ENCODE measurements at regions not wholly inside any gene's neighbourhood (a gene's known extent, or its start where the extent isn't known, plus 50 kb on each side); places are given as distances from the start of the nearest gene placed in this dataset.
"Not testable (repeated sequence)": the region's sequence is repeated elsewhere in the genome, so short reads cannot be mapped to it uniquely, and the experiment has no call there.

DNA sequence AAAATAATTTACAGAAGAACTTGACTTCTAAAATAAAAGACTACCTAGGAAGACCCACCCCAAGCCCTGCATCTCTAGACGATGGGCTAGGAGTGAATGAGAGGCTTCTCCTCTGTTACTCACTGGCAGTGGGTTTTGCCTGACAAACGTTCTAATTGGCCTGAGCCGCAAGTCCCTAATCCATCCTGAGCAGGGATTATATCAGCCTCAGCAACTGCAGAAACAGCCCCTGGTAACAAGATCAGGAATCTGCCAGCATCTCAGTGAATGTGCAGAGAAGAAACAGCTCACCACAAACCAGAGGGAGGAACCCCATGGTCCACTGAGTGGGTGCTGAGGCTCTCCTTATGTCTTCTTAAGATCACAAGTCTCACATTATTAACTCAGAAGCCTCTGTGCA is 240.6 kb downstream of the BRINP2 start:
- H3K9me3 Mint-ChIP-seq (ENCODE audit: unreplicated experiment) = peaks cover 13% of the 10 kb centered on the region
- no peak overlapping the region for H3K27ac Mint-ChIP-seq (ENCODE audit: unreplicated experiment)
- no peaks in the 10 kb centered on the region for H3K36me3 Mint-ChIP-seq (ENCODE audit: unreplicated experiment)
- DNase-seq (ENCODE audit: extremely low spot score, unreplicated experiment) = no peak
- H3K4me1 Mint-ChIP-seq (ENCODE audit: unreplicated experiment) = no peaks in the 10 kb centered on the region
- H3K27me3 Mint-ChIP-seq (ENCODE audit: unreplicated experiment) = no peaks in the 10 kb centered on the region
- no peak overlapping the region for H3K4me3 Mint-ChIP-seq (ENCODE audit: unreplicated experiment)
- no peak for TF ChIP-seq CTCF (IDR thresholded peaks at IDR 0.05)

- H3K9me3 Mint-ChIP-seq (ENCODE audit: unreplicated experiment) = peaks cover 13% of the 10 kb centered on the region
- no peak for TF ChIP-seq CTCF (IDR thresholded peaks at IDR 0.05)
- DNase-seq (ENCODE audit: extremely low spot score, unreplicated experiment) = no peak
- H3K4me1 Mint-ChIP-seq (ENCODE audit: unreplicated experiment) = no peaks in the 10 kb centered on the region
- H3K36me3 Mint-ChIP-seq (ENCODE audit: unreplicated experiment) = no peaks in the 10 kb centered on the region
- H3K27me3 Mint-ChIP-seq (ENCODE audit: unreplicated experiment) = no peaks in the 10 kb centered on the region
- H3K27ac Mint-ChIP-seq (ENCODE audit: unreplicated experiment) = no peak overlapping the region
- no peak overlapping the region for H3K4me3 Mint-ChIP-seq (ENCODE audit: unreplicated experiment)
Observed at GRCh38 chr1:177410179-177410766, 239.5 kb downstream of the BRINP2 start.

DNA sequence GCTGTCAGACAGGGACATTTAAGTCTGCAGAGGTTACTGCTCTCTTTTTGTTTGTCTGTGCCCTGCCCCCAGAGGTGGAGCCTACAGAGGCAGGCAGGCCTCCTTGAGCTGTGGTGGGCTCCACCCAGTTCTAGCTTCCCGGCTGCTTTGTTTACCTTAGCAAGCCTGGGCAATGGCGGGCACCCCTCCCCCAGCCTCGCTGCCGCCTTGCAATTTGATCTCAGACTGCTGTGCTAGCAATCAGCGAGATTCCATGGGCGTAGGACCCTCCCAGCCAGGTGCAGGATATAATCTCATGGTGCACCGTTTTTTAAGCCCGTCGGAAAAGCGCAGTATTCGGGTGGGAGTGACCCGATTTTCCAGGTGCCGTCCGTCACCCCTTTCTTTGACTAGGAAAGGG is 235.6 kb downstream of the BRINP2 start:
- not testable (repeated sequence) for H3K4me3 Mint-ChIP-seq (ENCODE audit: unreplicated experiment); H3K4me1 Mint-ChIP-seq (ENCODE audit: unreplicated experiment); H3K27me3 Mint-ChIP-seq (ENCODE audit: unreplicated experiment); DNase-seq (ENCODE audit: extremely low spot score, unreplicated experiment); H3K36me3 Mint-ChIP-seq (ENCODE audit: unreplicated experiment); H3K27ac Mint-ChIP-seq (ENCODE audit: unreplicated experiment)
- H3K9me3 Mint-ChIP-seq (ENCODE audit: unreplicated experiment) = peaks cover 13% of the 10 kb centered on the region

- no peaks in the 10 kb centered on the region for H3K36me3 Mint-ChIP-seq (ENCODE audit: unreplicated experiment)
- no peaks in the 10 kb centered on the region for H3K27me3 Mint-ChIP-seq (ENCODE audit: unreplicated experiment)
- H3K4me1 Mint-ChIP-seq (ENCODE audit: unreplicated experiment) = no peaks in the 10 kb centered on the region
- H3K4me3 Mint-ChIP-seq (ENCODE audit: unreplicated experiment) = no peak overlapping the region
- no peak for TF ChIP-seq CTCF (IDR thresholded peaks at IDR 0.05)
- H3K27ac Mint-ChIP-seq (ENCODE audit: unreplicated experiment) = no peak overlapping the region
- no peak for DNase-seq (ENCODE audit: extremely low spot score, unreplicated experiment)
- peaks cover 8% of the 10 kb centered on the region for H3K9me3 Mint-ChIP-seq (ENCODE audit: unreplicated experiment)
Observed at GRCh38 chr1:177392336-177392735, 221.6 kb downstream of the BRINP2 start.

DNA sequence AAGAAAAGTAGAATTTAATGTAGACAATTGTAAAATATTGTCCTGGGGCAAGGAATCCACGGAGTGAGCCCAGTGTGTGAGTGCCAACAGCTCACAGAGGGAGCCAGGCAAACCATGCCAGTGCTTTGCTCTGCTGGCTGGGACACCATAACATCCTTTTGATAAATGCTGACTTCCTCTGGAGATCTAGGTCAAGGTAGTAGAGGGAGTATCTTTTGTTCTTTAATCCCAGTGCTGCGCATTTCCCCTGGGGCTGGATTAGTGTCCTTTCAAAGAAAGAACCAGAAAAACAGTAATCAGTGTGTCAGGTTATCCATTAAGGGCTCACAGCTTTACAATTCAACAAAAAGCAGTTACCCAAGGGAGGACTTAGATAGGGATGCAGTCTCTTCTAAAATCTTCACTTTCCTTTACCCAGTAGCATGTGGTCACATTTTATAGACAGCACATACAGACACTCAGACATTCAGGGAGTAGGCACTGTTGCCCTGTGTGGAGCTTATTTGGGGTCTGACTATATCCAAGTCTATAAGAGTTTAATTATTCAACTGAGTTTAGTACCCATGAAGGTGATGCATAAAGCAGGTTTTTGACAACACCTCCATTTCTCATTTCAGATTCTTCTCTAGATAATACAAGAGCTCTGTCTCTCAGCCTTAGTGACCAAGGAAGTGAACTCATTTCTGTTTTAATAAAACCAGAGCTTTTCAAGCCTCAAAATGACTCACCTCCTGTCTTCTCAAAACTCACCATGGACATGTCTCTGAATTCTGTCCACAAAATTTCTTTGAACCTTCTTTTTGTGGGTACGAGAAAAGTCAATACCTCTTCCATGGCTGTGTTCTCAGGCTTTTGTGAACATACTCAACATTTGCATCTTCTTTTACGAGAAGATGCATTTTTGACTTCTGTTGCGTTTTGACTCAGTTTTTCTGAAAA is 215.3 kb downstream of the BRINP2 start:
- Mint-ChIP-seq H3K4me3 (ENCODE audit: unreplicated experiment) (no peak overlapping the region), H3K27ac (ENCODE audit: unreplicated experiment) (no peak overlapping the region), H3K4me1 (ENCODE audit: unreplicated experiment) (no peaks in the 10 kb centered on the region), H3K9me3 (ENCODE audit: unreplicated experiment) (peaks cover 8% of the 10 kb centered on the region), H3K36me3 (ENCODE audit: unreplicated experiment) (no peaks in the 10 kb centered on the region), H3K27me3 (ENCODE audit: unreplicated experiment) (no peaks in the 10 kb centered on the region)
- DNase-seq (ENCODE audit: extremely low spot score, unreplicated experiment) = no peak
- TF ChIP-seq CTCF (IDR thresholded peaks at IDR 0.05) = no peak

Data from osteocyte (in vitro differentiated cells).